ENCODE measurements at regions not wholly inside any gene's neighbourhood (a gene's known extent, or its start where the extent isn't known, plus 50 kb on each side); places are given as distances from the start of the nearest gene placed in this dataset.

DNA sequence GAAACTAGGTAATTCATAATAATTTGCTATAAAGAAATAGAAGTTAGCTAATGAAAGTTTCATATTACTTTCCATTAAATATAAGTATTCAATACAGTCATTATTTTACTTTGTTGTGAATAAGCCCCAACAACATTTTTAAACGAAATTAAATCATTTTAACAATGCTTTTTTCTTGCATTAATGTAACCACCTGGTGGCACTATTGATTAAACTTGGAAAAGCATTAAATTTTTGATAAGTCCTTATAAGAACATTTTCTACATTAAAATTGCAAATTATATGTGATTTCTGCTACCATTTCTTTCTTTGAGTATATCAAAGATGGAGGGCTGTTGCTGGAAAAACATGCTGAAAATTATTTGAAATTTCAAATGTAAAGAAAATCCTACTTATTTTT lies 918.8 kb upstream of the TMPRSS15 start:
- TF ChIP-seq ARNT (IDR thresholded peaks at IDR 0.05) (no peak), TARDBP (IDR thresholded peaks at IDR 0.05) (no peak), FOXK2 (IDR thresholded peaks at IDR 0.05) (no peak), NFRKB (IDR thresholded peaks at IDR 0.05) (no peak), HDGF (IDR thresholded peaks at IDR 0.05; ENCODE audit: borderline replicate concordance) (no peak), SUZ12 (IDR thresholded peaks at IDR 0.05) (no peak), L3MBTL2 (conservative IDR thresholded peaks at IDR 0.05) (no peak), SP1 (IDR thresholded peaks at IDR 0.05) (no peak), FOXA1 (IDR thresholded peaks at IDR 0.05) (no peak), BHLHE40 (IDR thresholded peaks at IDR 0.05; ENCODE audit: borderline replicate concordance) (no peak), ZNF384 (IDR thresholded peaks at IDR 0.05) (no peak)

Measured in HEK293T (cell line).